ENCODE measurements at regions not wholly inside any gene's neighbourhood (a gene's known extent, or its start where the extent isn't known, plus 50 kb on each side); places are given as distances from the start of the nearest gene placed in this dataset.

DNA sequence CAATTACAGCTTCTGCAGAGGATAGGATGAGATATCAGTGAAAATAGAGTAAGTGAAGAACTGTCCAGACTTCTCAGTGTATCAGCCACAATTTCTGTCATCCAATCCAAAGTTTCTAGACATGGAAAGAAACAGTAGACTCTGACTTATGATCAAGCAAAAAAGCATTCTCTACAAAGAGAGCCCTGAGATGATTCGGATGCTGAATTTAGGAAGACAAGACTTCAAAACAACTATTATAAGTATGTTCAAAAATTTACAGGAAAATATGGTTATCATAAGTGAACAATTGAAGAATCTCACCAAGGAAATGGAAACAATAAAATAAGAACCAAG lies 238.2 kb upstream of the IRS2 start:
- TF ChIP-seq, protein P1, sequence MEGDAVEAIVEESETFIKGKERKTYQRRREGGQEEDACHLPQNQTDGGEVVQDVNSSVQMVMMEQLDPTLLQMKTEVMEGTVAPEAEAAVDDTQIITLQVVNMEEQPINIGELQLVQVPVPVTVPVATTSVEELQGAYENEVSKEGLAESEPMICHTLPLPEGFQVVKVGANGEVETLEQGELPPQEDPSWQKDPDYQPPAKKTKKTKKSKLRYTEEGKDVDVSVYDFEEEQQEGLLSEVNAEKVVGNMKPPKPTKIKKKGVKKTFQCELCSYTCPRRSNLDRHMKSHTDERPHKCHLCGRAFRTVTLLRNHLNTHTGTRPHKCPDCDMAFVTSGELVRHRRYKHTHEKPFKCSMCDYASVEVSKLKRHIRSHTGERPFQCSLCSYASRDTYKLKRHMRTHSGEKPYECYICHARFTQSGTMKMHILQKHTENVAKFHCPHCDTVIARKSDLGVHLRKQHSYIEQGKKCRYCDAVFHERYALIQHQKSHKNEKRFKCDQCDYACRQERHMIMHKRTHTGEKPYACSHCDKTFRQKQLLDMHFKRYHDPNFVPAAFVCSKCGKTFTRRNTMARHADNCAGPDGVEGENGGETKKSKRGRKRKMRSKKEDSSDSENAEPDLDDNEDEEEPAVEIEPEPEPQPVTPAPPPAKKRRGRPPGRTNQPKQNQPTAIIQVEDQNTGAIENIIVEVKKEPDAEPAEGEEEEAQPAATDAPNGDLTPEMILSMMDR (IDR thresholded peaks at IDR 0.05): no peak
- TF ChIP-seq POLR2A (IDR thresholded peaks at IDR 0.05): no peak

Data from uterus (tissue), 2 donors.